ENCODE measurements at regions not wholly inside any gene's neighbourhood (a gene's known extent, or its start where the extent isn't known, plus 50 kb on each side); places are given as distances from the start of the nearest gene placed in this dataset.
"Not testable (repeated sequence)": the region's sequence is repeated elsewhere in the genome, so short reads cannot be mapped to it uniquely, and the experiment has no call there.

DNA sequence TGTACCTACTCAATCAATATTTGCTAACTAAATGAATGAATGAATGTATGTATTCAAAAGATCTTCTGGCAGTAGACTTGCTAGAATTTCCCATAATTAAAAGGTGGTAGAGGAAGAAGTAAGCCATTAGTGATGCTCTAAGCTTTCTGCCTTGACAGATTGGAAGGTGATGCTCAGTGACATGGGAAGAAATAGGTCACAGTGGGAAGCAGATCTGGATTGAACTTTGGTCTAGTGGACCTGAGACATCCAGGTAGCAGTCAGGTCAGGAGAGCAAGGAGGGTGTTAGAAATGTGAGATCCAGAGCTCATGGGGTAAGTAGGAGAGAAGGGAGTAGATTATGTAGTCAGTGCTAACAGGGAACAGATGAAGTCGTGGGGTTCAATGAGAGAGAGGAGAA is 106.4 kb downstream of the SNX5 start:
- no peaks in the 10 kb centered on the region for H3K36me3 ChIP-seq
- 68 to 69% methylated on average over 1 of the region's 1 CpG for WGBS, 2 donors
- TF ChIP-seq, protein P1, sequence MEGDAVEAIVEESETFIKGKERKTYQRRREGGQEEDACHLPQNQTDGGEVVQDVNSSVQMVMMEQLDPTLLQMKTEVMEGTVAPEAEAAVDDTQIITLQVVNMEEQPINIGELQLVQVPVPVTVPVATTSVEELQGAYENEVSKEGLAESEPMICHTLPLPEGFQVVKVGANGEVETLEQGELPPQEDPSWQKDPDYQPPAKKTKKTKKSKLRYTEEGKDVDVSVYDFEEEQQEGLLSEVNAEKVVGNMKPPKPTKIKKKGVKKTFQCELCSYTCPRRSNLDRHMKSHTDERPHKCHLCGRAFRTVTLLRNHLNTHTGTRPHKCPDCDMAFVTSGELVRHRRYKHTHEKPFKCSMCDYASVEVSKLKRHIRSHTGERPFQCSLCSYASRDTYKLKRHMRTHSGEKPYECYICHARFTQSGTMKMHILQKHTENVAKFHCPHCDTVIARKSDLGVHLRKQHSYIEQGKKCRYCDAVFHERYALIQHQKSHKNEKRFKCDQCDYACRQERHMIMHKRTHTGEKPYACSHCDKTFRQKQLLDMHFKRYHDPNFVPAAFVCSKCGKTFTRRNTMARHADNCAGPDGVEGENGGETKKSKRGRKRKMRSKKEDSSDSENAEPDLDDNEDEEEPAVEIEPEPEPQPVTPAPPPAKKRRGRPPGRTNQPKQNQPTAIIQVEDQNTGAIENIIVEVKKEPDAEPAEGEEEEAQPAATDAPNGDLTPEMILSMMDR (IDR thresholded peaks at IDR 0.05), result no peak
- no peak overlapping the region for H3K4me3 ChIP-seq
- no peaks in the 10 kb centered on the region for H3K9me3 ChIP-seq
- ATAC-seq (no peak), DNase-seq (no peak), FAIRE-seq (no peak)
- H3K27ac ChIP-seq, result no peak overlapping the region
- H3K4me1 ChIP-seq, result peaks cover 20 to 31% (median 21%) of the 10 kb centered on the region in 3 donors
- intact Hi-C loops (cut with DNase I), result loop anchor here in 1 of 3 donors (10.0 kb wide), 1 partner anchor 57 kb away; no protein-coding TSS in a partner anchor
- H3K27me3 ChIP-seq, result no peaks in the 10 kb centered on the region

DNA sequence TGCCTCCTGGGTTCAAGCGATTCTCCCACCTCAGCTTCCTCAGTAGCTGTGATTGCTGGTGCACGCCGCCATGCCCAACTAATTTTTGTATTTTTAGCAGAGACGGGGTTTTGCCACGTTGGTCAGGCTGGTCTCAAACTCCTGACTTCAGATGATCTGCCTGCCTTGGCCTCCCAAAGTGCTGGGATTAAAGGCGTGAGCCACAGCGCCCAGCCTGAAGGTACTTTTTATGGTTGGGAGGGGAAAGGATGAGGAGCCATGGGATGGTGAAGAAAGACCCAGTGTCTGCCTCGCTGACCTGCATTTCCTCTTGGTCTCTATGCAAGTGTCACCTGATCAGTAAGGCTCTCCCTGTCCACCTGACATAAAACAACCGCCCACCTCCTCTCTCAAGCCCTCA is 107.0 kb downstream of the SNX5 start:
- intact Hi-C loops (cut with DNase I), result loop anchor here in 1 of 3 donors (10.0 kb wide), 1 partner anchor 57 kb away; no protein-coding TSS in a partner anchor
- H3K27ac ChIP-seq, H3K9me3 ChIP-seq, ATAC-seq, H3K27me3 ChIP-seq, DNase-seq, H3K4me3 ChIP-seq, H3K36me3 ChIP-seq, FAIRE-seq: not testable (repeated sequence)
- peaks cover 20 to 31% (median 22%) of the 10 kb centered on the region in 3 donors for H3K4me1 ChIP-seq
- WGBS, 2 donors, result 96 to 97% methylated on average over 9 of the region's 9 CpGs

DNA sequence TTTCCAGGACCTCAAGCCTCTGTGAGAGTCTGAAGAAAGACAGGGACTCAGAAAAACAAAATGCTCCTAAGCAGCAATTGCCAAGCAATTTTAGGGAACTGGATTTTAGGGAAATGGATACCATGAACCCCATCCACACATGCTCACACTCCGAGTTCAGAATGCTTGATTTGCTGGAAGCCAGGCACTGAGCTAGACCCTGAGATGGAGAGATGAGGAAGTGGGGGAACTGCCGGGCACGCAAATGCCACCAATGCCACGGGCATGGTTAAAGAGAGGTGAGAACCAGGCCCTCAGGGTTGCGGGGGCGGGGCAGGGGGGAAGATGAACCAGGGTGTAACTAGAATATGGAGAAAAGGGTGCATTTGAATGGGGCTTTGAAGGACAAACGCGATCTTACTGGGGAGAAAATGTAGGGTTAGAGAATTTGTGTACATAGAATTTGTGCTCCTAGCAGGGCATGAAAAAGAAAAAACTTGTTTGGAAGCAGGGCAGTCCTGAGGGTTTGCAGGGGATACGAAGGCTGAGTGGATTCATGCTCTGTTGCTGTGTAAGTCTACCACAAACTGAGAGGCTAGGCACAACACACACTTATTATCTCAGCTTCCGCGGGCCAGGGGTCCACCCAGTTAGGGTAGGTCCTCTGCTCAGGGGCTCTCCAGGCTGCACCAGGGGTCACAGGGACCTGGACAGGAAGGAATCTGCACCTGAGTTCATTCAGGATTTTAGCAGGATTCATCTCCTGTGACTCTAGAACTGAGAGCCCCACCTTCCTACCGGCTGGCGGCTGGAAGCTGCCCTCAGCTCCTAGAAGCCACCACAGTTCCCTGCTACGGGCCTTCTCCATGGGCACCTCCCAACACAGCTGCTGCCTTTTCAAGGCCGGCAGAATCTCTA is 108.0 kb downstream of the SNX5 start:
- WGBS, 2 donors, result 76 to 77% methylated on average over 15 of the region's 15 CpGs
- Histone ChIP-seq H3K9me3 (no peaks in the 10 kb centered on the region), H3K27ac (peak overlapping the region in 1 of 4 donors; percentile 68), H3K4me1 (peaks cover 20 to 36% (median 29%) of the 10 kb centered on the region in 3 donors), H3K27me3 (no peaks in the 10 kb centered on the region), H3K4me3 (no peak overlapping the region), H3K36me3 (no peaks in the 10 kb centered on the region)
- intact Hi-C loops (cut with DNase I), result loop anchor here in 1 of 3 donors (10.0 kb wide), 1 partner anchor 56 kb away; no protein-coding TSS in a partner anchor
- ATAC-seq (no peak), FAIRE-seq (no peak), DNase-seq (peak in 1 of 6 donors; percentile 50)
- TF ChIP-seq, protein P1 (IDR thresholded peaks at IDR 0.05), result no peak

DNA sequence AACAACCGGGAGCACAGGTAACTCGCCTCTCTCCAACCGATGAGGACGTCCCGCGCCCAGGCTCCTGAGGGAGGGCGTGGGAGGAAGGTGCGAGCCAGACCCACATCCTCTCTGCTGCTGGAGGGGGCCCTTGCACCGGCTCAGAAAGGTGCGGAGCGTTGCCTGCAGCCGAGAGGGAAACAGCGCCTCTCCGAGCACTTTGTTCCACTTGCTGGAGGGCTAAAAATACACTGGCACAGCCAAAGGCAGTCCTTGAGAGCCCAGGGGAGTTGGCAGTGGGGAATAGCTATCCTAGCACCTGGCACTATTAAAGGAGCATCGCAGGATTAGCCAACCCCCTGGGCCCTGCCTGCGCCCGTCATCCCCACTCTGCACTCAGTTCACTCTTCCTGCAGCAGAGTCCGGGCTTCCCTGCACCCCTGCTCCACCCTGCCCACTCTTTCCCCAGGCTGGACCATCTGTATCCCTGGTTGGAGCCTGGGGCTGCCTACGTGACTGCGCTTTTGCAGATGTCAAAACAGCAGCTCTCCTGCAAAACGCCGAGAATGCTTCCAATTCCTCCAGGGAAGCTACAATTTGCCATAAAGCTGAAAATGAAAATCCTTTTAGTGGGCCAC is 108.9 kb downstream of the SNX5 start:
- no peaks in the 10 kb centered on the region for H3K27me3 ChIP-seq
- FAIRE-seq (no peak), DNase-seq (peak in 5 of 6 donors; percentile 63 to 76 (median 66)), ATAC-seq (peak; percentile 63 to 75 (median 72))
- H3K27ac ChIP-seq, result peak overlapping the region; percentile 11 to 68 (median 52)
- intact Hi-C loops (cut with DNase I), result loop anchor here in 1 of 3 donors (10.0 kb wide), 1 partner anchor 55 kb away; no protein-coding TSS in a partner anchor
- TF ChIP-seq, protein P1 (IDR thresholded peaks at IDR 0.05), result no peak
- no peaks in the 10 kb centered on the region for H3K9me3 ChIP-seq
- 37 to 39% methylated on average over 22 of the region's 22 CpGs for WGBS, 2 donors
- no peak overlapping the region for H3K4me3 ChIP-seq
- H3K36me3 ChIP-seq, result no peaks in the 10 kb centered on the region
- peaks cover 20 to 36% (median 29%) of the 10 kb centered on the region in 3 donors for H3K4me1 ChIP-seq

DNA sequence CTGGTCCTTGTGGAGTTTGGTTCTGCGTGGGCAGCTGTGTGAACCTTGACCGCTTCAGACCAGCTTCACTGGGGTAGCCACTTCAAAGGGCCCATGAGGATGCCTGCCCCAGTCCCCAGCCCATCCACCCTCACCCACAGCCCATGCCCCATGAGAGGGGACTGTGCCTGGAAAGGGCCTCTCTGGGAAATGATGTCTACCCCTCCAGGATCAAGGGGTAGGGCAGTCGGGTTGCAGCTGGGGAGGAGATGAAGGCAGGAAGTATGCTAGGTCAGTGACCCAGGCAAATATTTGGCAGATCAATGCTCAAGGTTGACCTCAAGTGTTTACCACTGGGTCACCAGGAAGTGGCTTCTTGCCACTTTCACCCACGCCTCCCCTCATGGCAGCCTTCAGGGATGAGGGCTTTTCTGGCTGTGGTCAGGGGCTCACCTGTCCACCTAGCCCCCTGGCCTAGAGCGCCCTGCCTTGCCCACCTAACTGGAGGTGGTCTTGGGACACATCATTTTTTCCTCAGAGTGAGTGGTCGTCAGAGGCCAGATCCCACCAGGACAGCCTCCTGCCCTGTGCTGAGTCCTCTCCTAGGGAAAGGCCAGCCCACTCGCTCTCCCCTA is 109.5 kb downstream of the SNX5 start:
- H3K4me1 ChIP-seq, result peaks cover 24 to 34% (median 28%) of the 10 kb centered on the region in 3 donors
- H3K27ac ChIP-seq, result peak overlapping the region; percentile 11 to 68 (median 52)
- FAIRE-seq (no peak), ATAC-seq (peak; percentile 29 to 49 (median 38)), DNase-seq (peak in 4 of 6 donors; percentile 44 to 58 (median 54))
- H3K36me3 ChIP-seq, result no peaks in the 10 kb centered on the region
- WGBS, 2 donors, result 48 to 56% methylated on average over 7 of the region's 7 CpGs
- TF ChIP-seq, protein P1 (IDR thresholded peaks at IDR 0.05), result no peak
- intact Hi-C loops (cut with DNase I), result no loop called here
- H3K9me3 ChIP-seq, result no peaks in the 10 kb centered on the region
- no peaks in the 10 kb centered on the region for H3K27me3 ChIP-seq
- H3K4me3 ChIP-seq, result no peak overlapping the region

All from pancreas (tissue), 10 donors.